HG02852 (cell line): ENCODE measurements at regions not wholly inside any gene's neighbourhood (a gene's known extent, or its start where the extent isn't known, plus 50 kb on each side); places are given as distances from the start of the nearest gene placed in this dataset.

Experiments used
- ATAC-seq: cut with Tn5 transposase; IDR thresholded peaks from one replicate; pipeline ENCODE4 v1.9.1; 2021; ENCODE audit warnings: mild to moderate bottlenecking, moderate library complexity; ENCODE audit not compliant: unreplicated experiment

DNA sequence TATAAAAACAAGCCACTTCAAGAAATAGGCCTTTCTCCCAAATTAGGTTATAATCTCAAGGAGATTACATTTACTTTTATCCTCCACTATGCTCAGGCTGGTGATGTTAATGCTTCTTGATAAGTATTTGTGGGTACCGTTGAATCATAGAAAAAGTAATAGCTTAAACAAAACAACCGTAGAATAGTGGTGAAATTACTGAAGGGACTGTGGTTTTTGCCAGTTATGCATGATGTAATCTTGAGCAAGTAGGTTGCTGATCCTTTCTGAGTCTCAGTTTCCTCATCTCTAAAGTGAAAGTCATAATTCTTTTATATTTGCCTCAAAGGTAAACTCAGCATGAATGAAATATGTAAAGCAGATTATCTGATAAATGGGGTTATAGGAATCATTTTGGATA lies 187.3 kb upstream of the JAG1 start:
- no peak for ATAC-seq

DNA sequence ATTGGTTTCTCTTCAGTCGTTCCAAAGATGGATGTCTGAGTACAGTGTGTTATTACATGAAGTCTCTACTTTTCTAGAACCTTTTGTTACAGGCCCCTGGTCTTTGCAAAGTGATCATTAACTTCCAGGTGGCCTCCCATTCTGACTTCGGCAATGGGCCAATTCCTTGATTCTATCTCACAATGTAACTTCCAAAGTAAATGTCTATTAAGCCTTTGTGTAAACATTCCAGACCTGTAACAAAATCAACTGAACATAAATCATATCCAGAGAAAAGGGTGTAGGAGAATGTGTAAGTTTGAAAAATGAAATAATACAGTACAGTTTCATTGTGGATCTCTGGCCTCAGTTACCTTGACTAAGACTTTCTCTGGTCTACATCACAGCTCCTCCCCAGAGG lies 187.8 kb upstream of the JAG1 start:
- ATAC-seq = no peak

DNA sequence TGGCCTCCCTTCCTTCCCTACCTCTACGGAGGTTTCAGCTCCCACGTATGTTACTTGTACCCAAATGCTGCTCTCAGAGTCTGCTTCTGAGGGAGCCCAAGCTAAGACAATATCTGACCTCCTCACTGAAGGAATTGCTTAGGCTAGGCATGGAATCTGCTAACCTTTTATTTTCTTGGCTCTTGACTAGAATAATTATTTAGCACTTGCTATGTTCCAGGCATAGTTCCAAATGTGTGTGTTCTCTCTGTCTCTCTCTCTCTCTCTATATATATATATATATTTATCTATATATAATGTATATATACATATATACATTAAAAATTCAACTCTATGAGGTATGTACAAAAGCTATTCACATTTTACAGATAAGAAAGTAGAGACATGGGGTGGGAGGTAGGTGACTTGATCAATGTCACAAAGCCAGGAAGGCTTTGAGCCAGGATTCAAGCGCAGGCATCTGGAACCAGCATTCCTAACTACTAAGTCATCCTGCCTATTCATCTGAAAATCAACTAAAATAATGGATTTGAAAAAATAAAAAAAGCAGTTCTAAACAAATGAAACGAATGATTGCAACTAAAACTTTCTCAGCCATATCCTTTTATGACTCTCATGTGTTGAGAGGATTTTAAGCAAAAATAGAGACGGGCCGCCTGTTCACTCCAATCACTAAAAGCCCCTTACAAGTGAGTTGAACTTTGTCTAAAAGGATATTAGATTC lies 189.7 kb upstream of the JAG1 start:
- no peak for ATAC-seq

DNA sequence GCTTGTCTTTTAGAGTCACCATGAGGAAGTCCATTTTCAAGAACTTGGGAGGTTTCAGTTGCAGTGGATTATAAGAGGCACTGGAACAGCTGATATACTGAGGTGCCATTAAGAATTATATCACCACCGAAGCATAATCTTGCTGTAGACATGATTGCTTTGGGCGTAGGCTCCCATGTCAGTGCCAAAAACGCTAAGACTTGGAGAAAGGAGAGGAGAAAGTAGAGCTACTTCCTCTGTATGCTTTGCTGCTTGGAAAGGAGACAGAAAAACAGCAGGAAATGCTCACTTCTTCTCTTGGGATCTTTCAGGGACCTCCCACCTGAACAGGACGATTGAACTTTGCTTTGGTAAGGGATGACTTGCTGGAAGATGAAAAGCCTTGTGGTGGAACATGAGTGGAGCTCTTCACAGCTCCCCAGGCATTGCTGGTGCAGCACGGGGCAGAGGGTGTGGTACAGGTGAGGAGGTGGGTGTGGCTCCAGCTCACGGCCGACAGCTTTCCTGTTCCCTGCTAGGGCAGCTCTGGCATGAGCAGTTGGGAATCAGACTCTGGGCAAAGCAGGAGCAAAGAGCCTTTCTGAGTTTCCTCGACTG lies 190.4 kb upstream of the JAG1 start:
- ATAC-seq = no peak

DNA sequence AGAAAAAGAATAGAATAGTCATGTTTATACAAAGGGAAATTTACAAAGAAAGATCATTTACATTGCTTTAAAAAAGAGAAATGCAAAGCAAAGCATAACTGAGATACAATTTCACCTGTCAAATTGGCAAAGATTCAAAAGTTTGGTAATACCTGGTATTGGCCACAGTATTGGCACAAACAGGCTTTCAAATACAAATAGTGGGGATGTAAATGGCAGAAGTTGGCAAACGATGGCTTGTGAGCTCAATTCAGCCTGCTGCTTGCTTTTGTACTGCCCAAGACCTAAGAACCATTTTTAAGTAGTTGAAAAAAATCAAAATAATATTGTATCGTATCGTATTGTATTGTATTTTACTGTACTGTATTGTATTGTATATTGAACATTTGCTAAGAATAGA lies 194.5 kb upstream of the JAG1 start:
- no peak for ATAC-seq

DNA sequence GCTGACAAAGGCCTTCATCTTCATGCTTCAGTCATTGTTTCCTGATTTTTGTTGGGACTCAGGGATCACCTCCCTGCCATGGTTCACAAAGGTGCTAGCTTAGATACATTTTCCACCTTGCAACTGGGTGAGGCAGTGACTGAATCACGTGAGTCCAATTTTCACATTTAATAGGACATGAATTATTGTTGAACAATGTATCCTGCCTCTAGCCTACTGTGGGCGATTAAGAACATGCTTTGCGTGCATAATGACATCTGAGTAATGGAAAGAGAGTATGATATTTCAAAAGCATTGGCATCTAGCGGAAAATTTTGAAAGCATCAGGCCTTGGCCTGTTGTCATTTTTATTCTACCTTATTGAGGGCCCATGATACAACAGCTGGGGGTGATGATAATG lies 199.2 kb upstream of the JAG1 start:
- ATAC-seq = no peak

DNA sequence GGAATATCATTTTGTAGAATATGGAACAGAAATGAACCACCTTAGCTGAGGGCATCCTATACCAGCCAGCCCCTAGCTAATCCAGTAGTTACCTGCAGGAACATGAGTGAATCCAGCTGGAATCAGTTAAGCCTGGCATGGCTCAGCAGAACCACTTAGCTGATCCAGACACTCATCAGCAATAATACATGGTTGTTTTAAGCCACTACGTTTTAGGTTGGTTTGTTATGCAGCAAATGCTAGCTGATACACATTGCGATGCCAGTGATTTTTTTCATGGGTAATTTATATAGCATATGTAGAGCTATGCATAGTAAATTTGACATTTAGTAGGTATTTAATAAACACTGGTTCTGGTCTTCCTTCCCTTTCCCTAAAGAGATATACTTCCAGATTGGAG lies 201.9 kb upstream of the JAG1 start:
- ATAC-seq = no peak

DNA sequence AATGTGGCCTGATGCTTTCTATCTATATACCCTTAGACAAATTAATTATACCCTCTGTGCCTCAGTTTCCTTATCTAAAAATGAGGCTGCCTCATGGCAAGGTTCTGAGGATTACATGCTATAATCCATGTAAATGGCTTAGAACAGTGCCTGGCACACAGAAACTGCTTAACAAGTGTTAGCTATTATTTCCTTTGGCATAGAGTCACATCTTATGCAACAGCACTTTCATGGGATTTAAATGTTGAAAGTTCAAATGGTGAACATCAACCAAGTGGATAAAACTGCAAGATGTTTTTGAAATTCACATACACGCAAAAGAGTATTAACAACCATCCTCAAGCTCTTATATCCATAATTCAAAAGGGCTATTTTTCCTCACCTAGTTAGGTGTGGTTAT lies 202.8 kb upstream of the JAG1 start:
- ATAC-seq = no peak

DNA sequence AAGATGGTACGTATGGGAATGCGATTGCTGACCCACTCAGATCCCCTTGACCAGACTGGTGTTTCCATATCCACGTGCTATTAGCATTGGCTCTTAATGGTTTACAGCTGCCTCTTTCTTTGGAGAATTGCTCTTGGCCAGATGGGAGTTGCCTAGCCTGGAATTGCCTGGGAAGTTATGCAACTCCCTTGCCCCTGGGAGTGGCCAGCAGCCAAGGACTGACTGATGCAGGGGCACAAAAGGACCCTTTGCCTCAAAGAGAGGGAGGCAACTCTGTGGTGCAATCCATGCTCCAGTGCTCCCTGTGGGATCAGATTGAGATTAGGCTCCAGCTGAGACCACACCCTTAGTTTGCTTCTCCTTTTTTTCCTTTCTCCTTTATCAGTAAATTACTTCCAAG lies 203.5 kb upstream of the JAG1 start:
- ATAC-seq = no peak

DNA sequence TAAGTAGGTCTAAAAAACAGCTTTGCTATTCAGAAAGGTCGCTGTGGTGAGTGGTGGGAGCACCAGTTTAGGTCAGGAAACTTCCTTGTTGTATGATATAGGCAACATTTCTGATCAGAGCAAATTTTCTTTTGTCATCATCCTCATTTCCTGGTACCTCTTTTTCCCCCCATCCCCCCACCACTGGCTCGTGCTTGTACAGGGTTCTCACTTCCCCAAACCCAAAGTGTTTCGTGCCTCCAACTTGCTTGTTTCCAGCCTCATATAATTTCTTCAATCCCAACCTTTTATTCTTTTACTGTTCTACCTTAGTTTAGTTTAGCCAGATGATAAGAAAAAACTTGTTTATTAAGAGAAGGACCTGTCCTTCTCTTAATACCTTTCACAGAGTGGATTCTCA lies 209.4 kb upstream of the JAG1 start:
- no peak for ATAC-seq

DNA sequence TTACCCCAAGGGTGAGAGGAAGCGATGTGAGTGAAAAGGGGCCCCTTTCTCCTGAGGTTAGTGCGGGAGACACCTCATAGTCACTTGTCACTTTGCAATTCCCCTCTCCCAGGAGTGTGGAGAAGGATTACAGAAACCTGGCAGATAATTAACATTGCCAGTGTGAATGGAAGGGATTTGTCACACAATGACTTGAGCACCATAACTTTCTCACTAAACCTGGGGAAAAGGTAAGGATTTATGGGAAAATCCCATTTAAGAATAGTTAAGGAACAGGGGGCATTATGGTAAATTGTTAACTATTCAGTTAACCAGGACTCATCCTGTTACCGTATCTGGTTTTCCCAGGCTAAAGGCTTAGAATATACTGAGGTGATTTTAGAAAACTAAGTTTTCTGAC lies 219.5 kb upstream of the JAG1 start:
- no peak for ATAC-seq

DNA sequence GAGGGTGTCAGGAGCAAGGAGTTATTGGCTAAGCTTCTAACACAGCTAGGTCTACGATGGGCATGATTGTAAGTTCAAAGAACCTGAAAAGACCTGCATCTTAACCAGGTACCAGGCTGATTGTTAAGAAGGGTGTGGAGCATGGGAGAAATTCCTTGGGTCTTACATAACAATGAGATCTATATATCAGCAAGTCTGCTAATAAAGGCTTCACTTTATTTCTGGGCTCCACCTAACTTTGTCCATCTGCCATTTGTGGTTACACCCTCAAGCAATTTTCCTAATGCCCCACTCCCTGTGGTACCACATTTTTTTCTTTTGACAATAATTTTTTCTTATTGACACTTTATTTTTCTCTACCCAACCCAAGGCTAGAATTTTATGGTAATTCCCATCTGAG lies 223.5 kb upstream of the JAG1 start:
- no peak for ATAC-seq

DNA sequence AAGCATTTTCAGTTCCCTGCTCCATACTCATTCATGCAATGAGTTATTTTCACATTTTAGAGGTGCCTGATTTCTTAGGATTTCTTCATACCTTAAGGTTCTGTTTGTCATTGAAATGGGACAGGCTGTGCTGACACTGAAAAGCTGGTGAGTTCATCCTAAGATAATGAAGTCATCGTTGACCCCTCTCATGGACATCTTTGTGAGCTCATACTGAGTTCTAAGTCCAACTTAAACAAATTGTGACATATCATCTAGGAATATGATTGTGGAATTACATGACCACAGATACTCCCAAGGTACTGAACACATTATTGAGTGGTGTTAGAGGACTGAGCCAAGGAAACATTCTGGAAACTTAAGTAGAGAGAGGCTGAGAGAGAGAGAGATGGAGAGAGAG lies 224.8 kb upstream of the JAG1 start:
- ATAC-seq = no peak

DNA sequence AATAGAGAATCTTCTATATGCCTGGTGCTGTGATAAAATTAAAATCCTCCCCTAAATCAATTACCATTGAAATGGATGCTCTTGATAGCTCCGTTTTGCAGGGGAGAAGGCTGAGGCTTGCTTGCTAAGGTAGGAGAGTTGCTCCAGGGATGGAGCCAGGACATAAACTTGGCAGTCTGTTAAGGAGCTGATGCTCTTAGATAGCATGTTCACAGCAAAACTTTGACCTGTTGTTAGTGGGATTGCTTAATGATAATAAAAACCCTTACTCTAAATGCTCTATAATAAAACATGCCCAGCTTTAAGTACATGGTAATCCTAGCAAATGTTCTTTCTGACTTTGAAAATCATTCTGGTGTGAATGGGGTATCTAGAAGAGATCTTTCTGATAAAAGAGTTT lies 228.4 kb upstream of the JAG1 start:
- ATAC-seq = no peak

DNA sequence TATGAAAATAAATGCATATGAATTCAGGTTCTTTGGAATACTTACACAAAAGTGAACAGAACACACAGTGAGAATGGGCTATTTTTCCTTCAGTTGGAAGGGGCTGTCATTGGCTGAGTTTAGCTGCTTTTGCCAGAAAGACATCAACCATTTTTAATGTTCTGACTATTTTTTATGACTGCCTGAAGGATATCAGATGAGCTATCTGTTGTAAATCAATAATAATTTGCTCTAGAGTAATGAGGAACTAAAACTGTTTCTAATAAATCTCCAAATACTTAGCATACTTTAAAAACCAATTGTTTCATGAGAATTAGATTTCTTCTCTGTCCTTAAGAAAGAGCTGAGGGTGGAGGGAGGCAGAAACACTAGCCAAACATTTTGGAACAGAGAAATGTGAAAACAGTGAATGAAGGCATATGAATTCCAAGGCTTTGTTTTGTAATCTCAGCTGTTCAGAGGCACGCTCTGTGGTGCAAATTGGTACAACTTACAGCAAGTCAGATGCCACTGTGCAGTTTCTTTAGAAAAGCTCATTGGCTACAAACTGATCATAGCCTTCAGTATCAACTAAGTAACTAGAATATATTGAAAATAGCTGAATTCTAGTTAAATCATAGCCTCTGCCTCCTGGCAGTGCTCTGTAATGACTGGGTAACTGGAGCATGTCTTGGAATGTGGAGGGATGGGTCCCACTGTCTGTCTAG lies 228.9 kb upstream of the JAG1 start:
- ATAC-seq = no peak

DNA sequence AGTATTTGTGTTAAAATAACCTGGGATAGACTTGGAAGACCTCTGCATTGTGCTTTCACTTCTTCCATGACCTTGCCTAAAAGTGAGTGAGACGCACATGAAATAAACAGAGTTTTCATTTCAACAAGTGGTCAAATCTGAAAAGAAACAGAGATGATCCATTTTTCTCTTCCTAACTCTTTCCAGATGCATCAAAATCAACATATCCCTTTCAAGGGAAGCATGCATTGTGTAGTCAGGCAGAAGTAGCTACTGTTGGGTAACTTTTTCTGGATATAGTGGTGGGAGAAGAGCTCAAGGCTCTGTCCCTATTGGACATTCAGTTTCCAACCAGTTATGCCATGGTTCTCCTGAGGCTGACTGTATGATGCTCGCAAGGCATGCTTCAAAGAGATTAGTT lies 233.0 kb upstream of the JAG1 start:
- no peak for ATAC-seq

DNA sequence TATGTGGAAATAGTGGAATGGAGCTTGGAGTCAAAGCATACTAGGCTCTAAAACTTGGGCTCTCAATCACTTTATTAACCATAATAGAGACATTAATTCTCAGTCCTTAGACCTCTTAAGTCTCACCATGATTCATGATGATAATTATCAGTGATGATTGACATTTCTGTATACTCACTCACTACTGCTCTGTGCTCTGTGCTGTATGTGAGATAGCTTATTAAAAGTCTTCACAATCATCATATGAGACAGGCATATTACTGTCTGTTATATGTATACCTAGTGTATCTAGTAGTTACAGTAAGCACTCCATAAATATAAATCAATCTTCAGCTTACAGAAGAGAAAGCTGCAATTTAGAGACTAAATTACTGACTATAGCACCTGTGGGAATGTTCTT lies 236.0 kb upstream of the JAG1 start:
- no peak for ATAC-seq

DNA sequence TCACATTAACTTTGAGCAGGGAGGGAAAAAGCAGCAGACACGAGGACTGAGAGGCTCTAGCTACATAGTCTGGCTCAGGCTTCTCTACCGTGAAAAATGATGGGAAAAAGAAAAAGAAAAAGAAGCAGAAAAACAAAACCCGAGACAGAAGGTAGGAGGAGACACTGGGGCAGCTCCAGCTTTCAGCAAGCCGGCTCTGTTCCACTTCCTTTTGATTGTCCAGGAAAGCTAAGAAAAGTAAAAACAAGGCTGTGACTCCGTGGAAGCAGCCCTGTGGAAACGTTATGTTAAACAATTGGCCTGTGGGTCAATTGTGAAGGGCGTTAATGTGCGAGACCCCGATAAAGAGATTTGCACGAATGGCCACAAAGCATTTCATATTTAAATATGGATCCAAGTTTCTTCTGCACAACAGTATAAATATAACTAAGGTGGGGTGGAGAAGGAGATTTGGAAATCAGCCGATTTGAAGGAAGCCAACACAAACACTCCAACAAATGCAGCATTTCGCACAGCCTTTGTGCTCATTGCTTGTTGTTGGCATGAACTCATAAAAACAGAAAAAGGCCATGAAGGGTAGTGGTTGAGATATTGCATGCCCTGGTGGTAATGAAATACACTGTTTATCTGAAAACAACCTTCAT lies 236.9 kb upstream of the JAG1 start:
- no peak for ATAC-seq

DNA sequence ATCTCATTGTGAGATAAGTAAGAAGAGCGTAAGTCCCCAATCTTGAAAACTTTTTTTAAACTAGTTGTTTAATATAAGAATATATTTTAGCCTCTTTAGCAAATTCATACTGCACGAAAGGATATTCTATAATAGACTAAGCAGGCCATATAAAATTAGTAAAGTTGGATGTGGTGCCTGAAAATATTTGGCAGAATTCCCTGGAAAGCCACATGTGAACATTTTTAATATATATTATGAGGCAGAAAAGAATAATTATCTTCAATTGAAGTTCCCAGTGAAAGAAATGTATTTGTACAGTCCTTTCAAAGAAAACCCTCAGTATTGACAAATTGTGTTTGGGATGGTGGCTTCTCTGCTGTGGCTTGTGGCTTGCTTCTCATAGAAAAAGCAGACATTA lies 237.5 kb upstream of the JAG1 start:
- ATAC-seq = no peak

DNA sequence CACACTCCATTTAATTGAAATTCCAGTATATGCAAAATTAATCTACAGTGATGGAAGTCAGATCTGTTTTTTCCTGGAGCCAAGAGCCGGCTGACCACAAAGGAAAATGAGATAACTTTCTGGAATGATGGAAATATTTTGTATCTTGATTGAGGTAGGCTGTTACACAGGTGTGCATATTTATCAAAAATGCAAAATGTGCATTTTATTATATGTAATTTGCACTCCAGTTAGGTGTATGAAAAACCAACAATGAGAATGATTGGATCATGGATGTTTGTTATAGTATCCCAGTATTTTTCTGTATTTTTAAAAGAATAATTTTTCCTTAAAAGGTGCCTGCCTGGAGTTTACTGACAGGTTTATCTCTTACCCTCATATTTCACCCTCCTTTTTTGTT lies 242.0 kb upstream of the JAG1 start:
- ATAC-seq = no peak

DNA sequence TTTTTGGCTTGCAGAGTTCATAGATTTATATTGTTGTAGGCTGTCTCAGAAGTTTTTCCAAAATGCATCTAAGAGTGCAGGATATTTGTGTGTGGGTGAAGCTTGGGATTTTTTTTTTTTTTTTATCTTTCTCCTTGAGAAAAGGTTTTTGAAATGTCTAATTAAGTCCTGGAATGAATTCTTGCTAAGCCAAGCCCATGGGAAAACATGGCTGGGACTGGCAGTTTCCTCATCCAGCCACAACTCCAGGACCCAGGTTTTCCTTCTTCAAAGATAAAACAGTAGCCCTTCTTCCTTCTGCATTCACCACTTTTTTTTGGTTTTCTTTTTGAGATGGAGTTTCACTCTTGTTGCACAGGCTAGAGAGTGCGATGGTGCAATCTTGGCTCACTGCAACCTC lies 242.5 kb upstream of the JAG1 start:
- no peak for ATAC-seq

DNA sequence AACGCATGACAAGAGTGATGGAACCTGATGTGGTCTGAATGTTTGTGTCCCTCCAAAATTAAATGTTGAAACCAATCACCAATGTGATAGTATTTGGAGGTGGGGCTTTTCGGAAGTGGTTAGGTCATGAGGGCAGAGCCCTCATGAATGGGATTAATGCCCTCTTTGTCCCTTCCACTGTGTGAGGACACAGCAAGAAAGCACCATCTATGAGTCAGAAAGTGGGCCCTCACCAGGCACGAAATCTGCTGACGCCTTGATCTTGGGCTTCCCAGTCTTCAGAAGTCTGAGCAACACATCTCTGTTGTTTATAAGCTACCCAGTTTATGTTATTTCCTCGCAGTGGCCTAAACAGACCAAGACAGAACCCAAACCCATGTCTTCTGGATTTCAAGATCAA lies 244.0 kb upstream of the JAG1 start:
- no peak for ATAC-seq
